ENCODE measurements at regions not wholly inside any gene's neighbourhood (a gene's known extent, or its start where the extent isn't known, plus 50 kb on each side); places are given as distances from the start of the nearest gene placed in this dataset.

DNA sequence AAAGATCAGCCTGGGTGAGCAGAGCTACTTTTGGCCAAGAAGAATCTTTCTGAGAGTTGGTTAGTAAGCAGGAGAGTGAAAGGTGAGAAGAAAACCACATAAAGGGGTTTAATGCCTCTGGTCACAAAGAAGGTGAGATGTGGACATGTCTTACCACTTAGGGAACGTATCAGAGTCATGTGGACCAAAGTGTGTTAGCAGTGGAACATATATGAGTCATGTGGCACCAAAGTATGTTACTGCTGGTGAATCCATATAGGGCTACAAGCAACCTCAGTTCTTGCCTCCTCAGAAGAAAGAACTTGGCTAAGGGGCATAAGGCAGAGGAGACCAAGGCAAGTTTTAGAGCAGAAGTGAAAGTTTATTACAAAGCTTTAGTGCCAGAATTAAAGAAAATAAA, 411.6 kb upstream of the NEGR1 start:
- ATAC-seq (no peak), FAIRE-seq (no peak), DNase-seq (ENCODE audit: low read depth in 1 of 2, low spot score in 1 of 2) (no peak)
- Histone ChIP-seq H3K27ac (no peak overlapping the region), H3K4me2 (no peak overlapping the region), H3K9me3 (no peaks in the 10 kb centered on the region), H3K4me1 (no peaks in the 10 kb centered on the region), H3K4me3 (no peak overlapping the region)
- POLR2A ChIA-PET, result no interaction called here
- no peak for TF ChIP-seq NPAS2 (CRISPR knock-in tag; IDR thresholded peaks at IDR 0.05; ENCODE audit: borderline replicate concordance)
- TF ChIP-seq, protein P1, sequence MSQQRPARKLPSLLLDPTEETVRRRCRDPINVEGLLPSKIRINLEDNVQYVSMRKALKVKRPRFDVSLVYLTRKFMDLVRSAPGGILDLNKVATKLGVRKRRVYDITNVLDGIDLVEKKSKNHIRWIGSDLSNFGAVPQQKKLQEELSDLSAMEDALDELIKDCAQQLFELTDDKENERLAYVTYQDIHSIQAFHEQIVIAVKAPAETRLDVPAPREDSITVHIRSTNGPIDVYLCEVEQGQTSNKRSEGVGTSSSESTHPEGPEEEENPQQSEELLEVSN (IDR thresholded peaks at IDR 0.05; ENCODE audit: borderline replicate concordance, low read depth), result no peak
- TF ChIP-seq, protein P2, sequence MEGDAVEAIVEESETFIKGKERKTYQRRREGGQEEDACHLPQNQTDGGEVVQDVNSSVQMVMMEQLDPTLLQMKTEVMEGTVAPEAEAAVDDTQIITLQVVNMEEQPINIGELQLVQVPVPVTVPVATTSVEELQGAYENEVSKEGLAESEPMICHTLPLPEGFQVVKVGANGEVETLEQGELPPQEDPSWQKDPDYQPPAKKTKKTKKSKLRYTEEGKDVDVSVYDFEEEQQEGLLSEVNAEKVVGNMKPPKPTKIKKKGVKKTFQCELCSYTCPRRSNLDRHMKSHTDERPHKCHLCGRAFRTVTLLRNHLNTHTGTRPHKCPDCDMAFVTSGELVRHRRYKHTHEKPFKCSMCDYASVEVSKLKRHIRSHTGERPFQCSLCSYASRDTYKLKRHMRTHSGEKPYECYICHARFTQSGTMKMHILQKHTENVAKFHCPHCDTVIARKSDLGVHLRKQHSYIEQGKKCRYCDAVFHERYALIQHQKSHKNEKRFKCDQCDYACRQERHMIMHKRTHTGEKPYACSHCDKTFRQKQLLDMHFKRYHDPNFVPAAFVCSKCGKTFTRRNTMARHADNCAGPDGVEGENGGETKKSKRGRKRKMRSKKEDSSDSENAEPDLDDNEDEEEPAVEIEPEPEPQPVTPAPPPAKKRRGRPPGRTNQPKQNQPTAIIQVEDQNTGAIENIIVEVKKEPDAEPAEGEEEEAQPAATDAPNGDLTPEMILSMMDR (IDR thresholded peaks at IDR 0.05), result no peak
- TF ChIP-seq, protein P3, sequence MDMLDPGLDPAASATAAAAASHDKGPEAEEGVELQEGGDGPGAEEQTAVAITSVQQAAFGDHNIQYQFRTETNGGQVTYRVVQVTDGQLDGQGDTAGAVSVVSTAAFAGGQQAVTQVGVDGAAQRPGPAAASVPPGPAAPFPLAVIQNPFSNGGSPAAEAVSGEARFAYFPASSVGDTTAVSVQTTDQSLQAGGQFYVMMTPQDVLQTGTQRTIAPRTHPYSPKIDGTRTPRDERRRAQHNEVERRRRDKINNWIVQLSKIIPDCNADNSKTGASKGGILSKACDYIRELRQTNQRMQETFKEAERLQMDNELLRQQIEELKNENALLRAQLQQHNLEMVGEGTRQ (IDR thresholded peaks at IDR 0.05), result no peak
- no peak for TF ChIP-seq GATA3 (IDR thresholded peaks at IDR 0.05; ENCODE audit: borderline replicate concordance)
- TF ChIP-seq CBX2 (IDR thresholded peaks at IDR 0.05; ENCODE audit: borderline replicate concordance, low read depth), result no peak
- TF ChIP-seq EP300 (IDR thresholded peaks at IDR 0.05), result no peak
- TF ChIP-seq JUN (IDR thresholded peaks at IDR 0.05), result no peak
- TF ChIP-seq NFE2L2 (conservative IDR thresholded peaks at IDR 0.05; ENCODE audit: low read length), result no peak
- CTCF ChIA-PET, result no interaction called here
- 6% methylated on average over 1 of the region's 1 CpG for WGBS (ENCODE audit: missing lambda C conversion rate)

DNA sequence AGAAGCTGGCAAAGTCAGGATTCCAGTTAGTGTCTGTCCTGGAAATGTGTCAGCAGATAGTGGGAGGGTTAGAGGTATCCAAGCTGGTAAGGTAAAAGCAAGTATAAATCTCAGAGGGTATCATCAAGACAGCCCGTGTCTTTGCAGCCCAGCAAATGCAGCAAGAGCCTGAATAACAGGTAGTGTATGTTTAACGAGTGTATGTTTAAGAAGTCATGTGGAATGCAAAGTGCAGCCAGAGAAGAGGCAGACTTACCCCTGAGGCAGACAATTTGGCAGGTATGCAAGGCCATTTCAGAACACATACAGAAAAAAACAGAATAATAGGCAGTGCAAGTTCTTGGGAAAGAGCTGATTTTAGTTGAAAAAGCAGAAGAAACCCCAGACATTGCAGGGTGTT, 411.0 kb upstream of the NEGR1 start:
- H3K27ac ChIP-seq, result no peak overlapping the region
- ATAC-seq (no peak), DNase-seq (ENCODE audit: low read depth in 1 of 2, low spot score in 1 of 2) (no peak), FAIRE-seq (no peak)
- H3K4me2 ChIP-seq, result no peak overlapping the region
- ChIA-PET CTCF (no interaction called here), POLR2A (no interaction called here)
- no peaks in the 10 kb centered on the region for H3K4me1 ChIP-seq
- TF ChIP-seq TP53 (CRISPR knock-in tag; IDR thresholded peaks at IDR 0.05), result no peak
- TF ChIP-seq KDM1A (IDR thresholded peaks at IDR 0.05; ENCODE audit: low read depth), result no peak
- no peak for TF ChIP-seq HOXB13 (CRISPR knock-in tag; IDR thresholded peaks at IDR 0.05; ENCODE audit: low read depth)
- no peak for TF ChIP-seq JUN (IDR thresholded peaks at IDR 0.05)
- no peak for TF ChIP-seq NR3C1 (IDR thresholded peaks at IDR 0.05)
- no peak for TF ChIP-seq NPAS2 (CRISPR knock-in tag; IDR thresholded peaks at IDR 0.05; ENCODE audit: borderline replicate concordance)
- no peak for TF ChIP-seq RAD21 (conservative IDR thresholded peaks at IDR 0.05 in 1 of 2, IDR thresholded peaks at IDR 0.05 in 1 of 2)
- TF ChIP-seq HOXB5 (CRISPR knock-in tag; IDR thresholded peaks at IDR 0.05), result no peak
- no peak for TF ChIP-seq ESRRA (IDR thresholded peaks at IDR 0.05; ENCODE audit: borderline replicate concordance, low read length)
- no peak for TF ChIP-seq CEBPB (IDR thresholded peaks at IDR 0.05)
- TF ChIP-seq CBX8 (IDR thresholded peaks at IDR 0.05), result no peak
- TF ChIP-seq TFCP2L1 (CRISPR knock-in tag; IDR thresholded peaks at IDR 0.05), result no peak
- no peak for TF ChIP-seq CHD4 (IDR thresholded peaks at IDR 0.05; ENCODE audit: borderline replicate concordance)
- TF ChIP-seq PHF8 (IDR thresholded peaks at IDR 0.05; ENCODE audit: borderline replicate concordance, low read depth), result no peak
- no peak for TF ChIP-seq HMGXB4 (CRISPR knock-in tag; IDR thresholded peaks at IDR 0.05; ENCODE audit: borderline replicate concordance)
- no peak for TF ChIP-seq ZFP36 (IDR thresholded peaks at IDR 0.05; ENCODE audit: borderline replicate concordance, partially characterized antibody)
- TF ChIP-seq ZSCAN20 (CRISPR knock-in tag; IDR thresholded peaks at IDR 0.05), result no peak
- TF ChIP-seq ZNF302 (CRISPR knock-in tag; IDR thresholded peaks at IDR 0.05), result no peak
- TF ChIP-seq HOXA7 (CRISPR knock-in tag; IDR thresholded peaks at IDR 0.05), result no peak
- no peak overlapping the region for H3K4me3 ChIP-seq
- H3K9me3 ChIP-seq, result no peaks in the 10 kb centered on the region
- 9% methylated on average over 2 of the region's 2 CpGs for WGBS (ENCODE audit: missing lambda C conversion rate)
